Cardiac muscle cell (in vitro differentiated cells and primary cell): ENCODE measurements at regions not wholly inside any gene's neighbourhood (a gene's known extent, or its start where the extent isn't known, plus 50 kb on each side); places are given as distances from the start of the nearest gene placed in this dataset.

Experiments used
- DNase-seq, 2 donors: peaks; one replicate each; pipeline versions ENCODE4 v3.0.0 to v3.0.0-alpha.2; 2010 to 2017; ENCODE audit warnings: low read depth in 1 of 2, low spot score in 1 of 2
- H3K27ac ChIP-seq: fragments of 200-600 bp; sonication (generic); 2 replicates; pipeline ENCODE4 v1.5.1; 2016
- H3K27me3 ChIP-seq: fragments of 200-600 bp; sonication (generic); 2 replicates; pipeline ENCODE4 v1.6.0; 2016; ENCODE audit warnings: control low read depth
- H3K36me3 ChIP-seq: fragments of 200-600 bp; sonication (generic); 2 replicates; pipeline ENCODE4 v1.5.1; 2016; ENCODE audit warnings: control low read depth
- H3K4me1 ChIP-seq: fragments of 200-600 bp; sonication (generic); 2 replicates; pipeline ENCODE4 v1.8.1; 2017; ENCODE audit warnings: low read depth, mild to moderate bottlenecking, mixed run types
- H3K4me3 ChIP-seq: fragments of 200-600 bp; sonication (generic); 2 replicates; pipeline ENCODE4 v1.5.1; 2016; ENCODE audit warnings: mild to moderate bottlenecking
- H3K9me3 ChIP-seq: fragments of 200-600 bp; sonication (generic); 2 replicates; pipeline ENCODE4 v1.5.1; 2017; ENCODE audit warnings: low read depth, mild to moderate bottlenecking, control low read depth
- TF ChIP-seq, protein P1 (sequence below): IDR thresholded peaks from 2 replicates; pipeline ENCODE4 v1.5.1; 2012; ENCODE audit warnings: low read depth, mild to moderate bottlenecking, low read length

DNA sequence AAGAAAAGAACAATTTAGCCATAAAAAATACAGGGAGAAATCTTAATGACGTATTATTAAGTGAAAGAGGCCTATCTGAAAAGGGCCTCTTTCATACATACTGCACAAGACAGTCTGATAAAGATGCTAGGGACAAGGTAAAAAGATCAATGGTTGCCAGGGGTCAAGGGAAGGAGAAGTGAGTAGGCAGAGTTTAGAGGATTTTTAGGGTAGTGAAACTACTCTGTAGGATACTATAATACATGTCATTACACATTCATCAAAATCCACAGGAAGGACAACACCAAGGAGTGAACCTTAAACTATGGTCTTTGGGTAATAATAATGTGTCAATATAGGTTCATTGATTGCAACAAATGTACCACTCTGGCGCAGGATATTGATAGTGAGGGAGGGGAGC is 289.3 kb downstream of the FSIP2 start:
- no peak overlapping the region for H3K27ac ChIP-seq

DNA sequence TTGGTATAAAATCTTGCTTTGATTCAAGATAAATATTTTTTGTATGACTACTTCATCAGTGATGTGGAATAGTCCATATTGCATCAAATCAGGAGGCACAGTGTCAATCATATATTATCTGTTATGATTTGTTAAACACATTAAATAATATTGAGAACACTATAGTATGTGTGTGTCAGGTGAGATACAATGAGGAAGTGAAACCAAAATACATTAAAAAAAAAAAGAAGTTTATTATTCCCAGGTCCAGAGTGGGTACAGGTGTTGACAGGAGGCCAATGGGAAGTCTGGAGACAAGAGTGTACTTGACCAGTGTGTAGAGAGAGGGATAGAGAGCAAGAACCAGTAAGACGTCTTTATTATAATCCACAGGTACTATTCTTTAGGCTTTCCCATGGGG is 292.6 kb downstream of the FSIP2 start:
- DNase-seq, result no peak
- H3K27ac ChIP-seq, result no peak overlapping the region
- H3K4me3 ChIP-seq, result no peak overlapping the region
- TF ChIP-seq, protein P1, sequence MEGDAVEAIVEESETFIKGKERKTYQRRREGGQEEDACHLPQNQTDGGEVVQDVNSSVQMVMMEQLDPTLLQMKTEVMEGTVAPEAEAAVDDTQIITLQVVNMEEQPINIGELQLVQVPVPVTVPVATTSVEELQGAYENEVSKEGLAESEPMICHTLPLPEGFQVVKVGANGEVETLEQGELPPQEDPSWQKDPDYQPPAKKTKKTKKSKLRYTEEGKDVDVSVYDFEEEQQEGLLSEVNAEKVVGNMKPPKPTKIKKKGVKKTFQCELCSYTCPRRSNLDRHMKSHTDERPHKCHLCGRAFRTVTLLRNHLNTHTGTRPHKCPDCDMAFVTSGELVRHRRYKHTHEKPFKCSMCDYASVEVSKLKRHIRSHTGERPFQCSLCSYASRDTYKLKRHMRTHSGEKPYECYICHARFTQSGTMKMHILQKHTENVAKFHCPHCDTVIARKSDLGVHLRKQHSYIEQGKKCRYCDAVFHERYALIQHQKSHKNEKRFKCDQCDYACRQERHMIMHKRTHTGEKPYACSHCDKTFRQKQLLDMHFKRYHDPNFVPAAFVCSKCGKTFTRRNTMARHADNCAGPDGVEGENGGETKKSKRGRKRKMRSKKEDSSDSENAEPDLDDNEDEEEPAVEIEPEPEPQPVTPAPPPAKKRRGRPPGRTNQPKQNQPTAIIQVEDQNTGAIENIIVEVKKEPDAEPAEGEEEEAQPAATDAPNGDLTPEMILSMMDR, result no peak
- H3K9me3 ChIP-seq, result no peaks in the 10 kb centered on the region
- H3K36me3 ChIP-seq, result no peaks in the 10 kb centered on the region
- H3K27me3 ChIP-seq, result no peaks in the 10 kb centered on the region
- no peaks in the 10 kb centered on the region for H3K4me1 ChIP-seq

More for the DNA sequence above, 289.3 kb downstream of the FSIP2 start:
- Histone ChIP-seq H3K4me3 (no peak overlapping the region), H3K36me3 (no peaks in the 10 kb centered on the region), H3K9me3 (no peaks in the 10 kb centered on the region), H3K4me1 (no peaks in the 10 kb centered on the region), H3K27me3 (no peaks in the 10 kb centered on the region)
- no peak for DNase-seq
- TF ChIP-seq, protein P1, result no peak

DNA sequence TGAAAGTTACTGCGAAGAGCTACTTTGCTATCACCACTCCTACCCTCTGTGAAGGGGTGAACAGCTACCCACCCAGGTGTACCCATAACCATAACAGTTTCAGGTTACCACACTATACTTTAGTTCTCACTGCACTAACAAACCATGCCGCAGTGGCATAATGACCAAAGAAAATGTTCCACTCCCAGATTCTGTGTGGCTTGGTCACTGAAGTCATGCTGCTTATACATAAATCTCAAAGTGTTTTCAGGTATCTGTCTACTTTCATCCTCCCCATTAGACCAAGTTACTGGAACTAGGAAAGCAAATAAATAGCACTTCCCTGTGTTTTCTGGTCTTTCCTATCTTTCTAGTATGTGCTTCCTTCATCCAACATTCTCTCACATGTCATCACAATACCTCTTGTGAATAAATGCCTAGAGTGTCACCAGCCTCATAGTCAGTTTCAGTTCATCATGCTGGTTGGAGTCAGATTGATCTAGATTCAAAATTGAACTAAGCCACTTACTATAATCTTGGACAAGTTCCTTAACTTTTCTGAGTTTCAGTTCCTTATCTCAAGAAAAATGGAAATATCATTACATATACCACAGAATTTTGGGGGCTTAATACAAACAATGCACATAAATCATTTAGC is 293.6 kb downstream of the FSIP2 start:
- DNase-seq, result no peak
- no peaks in the 10 kb centered on the region for H3K4me1 ChIP-seq
- H3K4me3 ChIP-seq, result no peak overlapping the region
- no peak overlapping the region for H3K27ac ChIP-seq
- TF ChIP-seq, protein P1, result no peak
- H3K27me3 ChIP-seq, result no peaks in the 10 kb centered on the region
- no peaks in the 10 kb centered on the region for H3K36me3 ChIP-seq
- no peaks in the 10 kb centered on the region for H3K9me3 ChIP-seq

DNA sequence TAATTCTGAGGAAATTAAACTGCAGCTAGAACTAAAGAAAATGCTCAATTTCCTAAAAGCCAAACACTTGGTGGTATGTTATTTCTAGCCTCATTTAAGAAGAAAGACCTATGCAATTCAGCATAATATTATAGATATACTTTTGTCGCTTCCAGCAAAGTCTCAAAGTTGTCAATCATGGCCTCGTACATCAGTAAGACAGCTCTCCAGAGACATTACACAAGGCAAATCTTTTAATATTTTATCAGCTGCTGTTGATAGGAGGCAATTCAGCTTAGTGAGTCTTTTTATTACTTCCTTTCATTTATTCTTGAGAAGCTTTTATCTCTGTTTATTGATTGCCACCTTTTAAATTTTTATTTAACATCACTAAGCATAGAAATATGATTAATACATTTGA is 294.3 kb downstream of the FSIP2 start:
- no peaks in the 10 kb centered on the region for H3K4me1 ChIP-seq
- no peak overlapping the region for H3K27ac ChIP-seq
- TF ChIP-seq, protein P1, result no peak
- no peak overlapping the region for H3K4me3 ChIP-seq
- no peaks in the 10 kb centered on the region for H3K36me3 ChIP-seq
- no peak for DNase-seq
- no peaks in the 10 kb centered on the region for H3K27me3 ChIP-seq
- H3K9me3 ChIP-seq, result no peaks in the 10 kb centered on the region

DNA sequence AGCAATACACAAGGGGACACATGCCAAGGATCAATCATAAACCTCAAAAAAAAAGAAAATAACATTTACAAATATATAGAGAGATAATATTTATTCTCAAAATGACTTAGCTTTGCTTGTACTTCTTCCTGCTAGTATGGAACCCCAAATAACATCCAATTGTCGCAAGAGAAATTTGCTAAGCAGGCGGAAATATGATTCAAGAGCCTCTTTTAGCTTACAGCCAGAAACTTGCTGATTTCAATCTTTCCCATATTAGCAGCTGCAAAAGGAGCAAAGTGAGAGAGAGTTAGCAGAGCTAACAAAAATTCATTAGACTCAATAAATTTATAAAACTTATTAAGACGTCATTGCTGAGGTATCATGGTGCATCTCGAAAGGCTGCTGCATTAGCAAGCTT is 294.9 kb downstream of the FSIP2 start:
- H3K4me3 ChIP-seq, result no peak overlapping the region
- no peaks in the 10 kb centered on the region for H3K4me1 ChIP-seq
- TF ChIP-seq, protein P1, result no peak
- H3K27me3 ChIP-seq, result no peaks in the 10 kb centered on the region
- no peaks in the 10 kb centered on the region for H3K9me3 ChIP-seq
- H3K36me3 ChIP-seq, result no peaks in the 10 kb centered on the region
- no peak overlapping the region for H3K27ac ChIP-seq
- DNase-seq, result no peak
